HG03280 (cell line): ENCODE measurements at regions not wholly inside any gene's neighbourhood (a gene's known extent, or its start where the extent isn't known, plus 50 kb on each side); places are given as distances from the start of the nearest gene placed in this dataset.

Experiments used
- ATAC-seq: cut with Tn5 transposase; IDR thresholded peaks from one replicate; pipeline ENCODE4 v1.9.1; 2021; ENCODE audit warnings: mild to moderate bottlenecking, moderate library complexity; ENCODE audit not compliant: unreplicated experiment

GRCh38 chrX:39577206-39577984, 520.4 kb downstream of the BCOR start:
- no peak for ATAC-seq

GRCh38 chrX:39577985-39578869, 519.5 kb downstream of the BCOR start:
- ATAC-seq: peak; percentile 97

- no peak for ATAC-seq
These were observed 517.7 kb downstream of the BCOR start for GRCh38 chrX:39580043-39580442.

- ATAC-seq: no peak
These were observed 516.3 kb downstream of the BCOR start for GRCh38 chrX:39581411-39581810.

GRCh38 chrX:39582091-39582490, 515.7 kb downstream of the BCOR start:
- no peak for ATAC-seq

- ATAC-seq: no peak
These were observed 514.8 kb downstream of the BCOR start for GRCh38 chrX:39582976-39583375.

GRCh38 chrX:39585808-39586207, 511.9 kb downstream of the BCOR start:
- no peak for ATAC-seq

- no peak for ATAC-seq
These were observed 511.4 kb downstream of the BCOR start for GRCh38 chrX:39586359-39586758.

- no peak for ATAC-seq
These were observed 506.7 kb downstream of the BCOR start for GRCh38 chrX:39591099-39591498.

GRCh38 chrX:39592776-39593175, 505.0 kb downstream of the BCOR start:
- no peak for ATAC-seq

- no peak for ATAC-seq
These were observed 501.8 kb downstream of the BCOR start for GRCh38 chrX:39595977-39596376.

GRCh38 chrX:39596437-39596836, 501.3 kb downstream of the BCOR start:
- ATAC-seq: no peak

- ATAC-seq: no peak
These were observed 498.4 kb downstream of the BCOR start for GRCh38 chrX:39599339-39599738.

- no peak for ATAC-seq
These were observed 497.5 kb downstream of the BCOR start for GRCh38 chrX:39600222-39600621.

GRCh38 chrX:39601231-39602177, 496.3 kb downstream of the BCOR start:
- no peak for ATAC-seq

GRCh38 chrX:39602195-39602594, 495.6 kb downstream of the BCOR start:
- ATAC-seq: no peak

- no peak for ATAC-seq
These were observed 494.5 kb downstream of the BCOR start for GRCh38 chrX:39603230-39603629.

GRCh38 chrX:39605183-39605582, 492.6 kb downstream of the BCOR start:
- no peak for ATAC-seq

GRCh38 chrX:39605866-39606265, 491.9 kb downstream of the BCOR start:
- ATAC-seq: no peak

- no peak for ATAC-seq
These were observed 487.8 kb downstream of the BCOR start for GRCh38 chrX:39609941-39610340.

- ATAC-seq: no peak
These were observed 486.3 kb downstream of the BCOR start for GRCh38 chrX:39611468-39611867.
